GM21786 (cell line): ENCODE measurements at regions not wholly inside any gene's neighbourhood (a gene's known extent, or its start where the extent isn't known, plus 50 kb on each side); places are given as distances from the start of the nearest gene placed in this dataset.
"Not testable (repeated sequence)": the region's sequence is repeated elsewhere in the genome, so short reads cannot be mapped to it uniquely, and the experiment has no call there.

Source experiments
- ATAC-seq: cut with Tn5 transposase; IDR thresholded peaks from one replicate; pipeline ENCODE4 v1.9.1; 2021; ENCODE audit not compliant: unreplicated experiment

- no peak for ATAC-seq
Observed at GRCh38 chr15:62316413-62317060, 151.5 kb upstream of the C2CD4B start.

- ATAC-seq, result no peak
Observed at GRCh38 chr15:62320259-62320658, 155.2 kb upstream of the C2CD4B start.

GRCh38 chr15:62323353-62323890 is 158.3 kb upstream of the C2CD4B start:
- ATAC-seq, result no peak

GRCh38 chr15:62324382-62324781 is 159.3 kb upstream of the C2CD4B start:
- no peak for ATAC-seq

GRCh38 chr15:62325597-62325996 is 160.5 kb upstream of the C2CD4B start:
- no peak for ATAC-seq

- no peak for ATAC-seq
Observed at GRCh38 chr15:62326460-62327011, 161.5 kb upstream of the C2CD4B start.

GRCh38 chr15:62327406-62327805 is 162.3 kb upstream of the C2CD4B start:
- no peak for ATAC-seq

- ATAC-seq, result not testable (repeated sequence)
Observed at GRCh38 chr15:62332472-62332871, 167.4 kb upstream of the C2CD4B start.

GRCh38 chr15:62334536-62334935 is 169.5 kb upstream of the C2CD4B start:
- ATAC-seq, result no peak

GRCh38 chr15:62337934-62338333 is 172.8 kb upstream of the C2CD4B start:
- no peak for ATAC-seq

GRCh38 chr15:62338497-62338896 is 173.4 kb upstream of the C2CD4B start:
- ATAC-seq, result no peak

GRCh38 chr15:62342959-62343358 is 177.9 kb upstream of the C2CD4B start:
- no peak for ATAC-seq

- no peak for ATAC-seq
Observed at GRCh38 chr15:62343397-62343796, 178.3 kb upstream of the C2CD4B start.

- no peak for ATAC-seq
Observed at GRCh38 chr15:62344806-62345539, 179.9 kb upstream of the C2CD4B start.

- ATAC-seq, result no peak
Observed at GRCh38 chr15:62346168-62346567, 181.1 kb upstream of the C2CD4B start.

GRCh38 chr15:62348118-62348517 is 183.0 kb upstream of the C2CD4B start:
- ATAC-seq, result no peak

GRCh38 chr15:62348623-62349022 is 183.5 kb upstream of the C2CD4B start:
- no peak for ATAC-seq

GRCh38 chr15:62352817-62353216 is 187.7 kb upstream of the C2CD4B start:
- no peak for ATAC-seq

- ATAC-seq, result no peak
Observed at GRCh38 chr15:62357431-62357830, 192.3 kb upstream of the C2CD4B start.

- ATAC-seq, result no peak
Observed at GRCh38 chr15:62359416-62359815, 194.3 kb upstream of the C2CD4B start.

- ATAC-seq, result no peak
Observed at GRCh38 chr15:62360332-62361097, 195.4 kb upstream of the C2CD4B start.
